DOHH2 (cell line): ENCODE measurements at regions not wholly inside any gene's neighbourhood (a gene's known extent, or its start where the extent isn't known, plus 50 kb on each side); places are given as distances from the start of the nearest gene placed in this dataset.

Source experiments
- H3F3A ChIP-seq: fragments of 200-600 bp; sonication (generic), shearing (Covaris generic); 2 replicates; pipeline ENCODE4 v1.6.0; 2016; ENCODE audit warnings: antibody characterized with exemption, mild to moderate bottlenecking; ENCODE audit not compliant: control insufficient read depth, insufficient read depth
- H3K27ac ChIP-seq: fragments of 200-600 bp; sonication (generic); 2 replicates; pipeline ENCODE4 v1.5.1; 2014; ENCODE audit warnings: low read depth, mild to moderate bottlenecking, low read length, moderate library complexity
- H3K27me3 ChIP-seq: fragments of 200-600 bp; sonication (generic); 2 replicates; pipeline ENCODE4 v1.6.1; 2014; ENCODE audit warnings: mild to moderate bottlenecking, low read length, mixed read lengths; ENCODE audit not compliant: control insufficient read depth
- H3K36me3 ChIP-seq: fragments of 200-600 bp; sonication (generic); 2 replicates; pipeline ENCODE4 v1.6.1; 2014; ENCODE audit warnings: mild to moderate bottlenecking, low read length, moderate library complexity, mixed read lengths; ENCODE audit not compliant: control insufficient read depth
- H3K4me1 ChIP-seq: fragments of 200-600 bp; sonication (generic); 2 replicates; pipeline ENCODE4 v1.6.1; 2014; ENCODE audit warnings: mild to moderate bottlenecking, low read length, mixed read lengths; ENCODE audit not compliant: control insufficient read depth
- H3K4me2 ChIP-seq: fragments of 200-600 bp; sonication (generic); 2 replicates; pipeline ENCODE4 v1.6.0; 2014; ENCODE audit warnings: mild to moderate bottlenecking, low read length, moderate library complexity
- H3K4me3 ChIP-seq: fragments of 200-600 bp; sonication (generic); 2 replicates; pipeline ENCODE4 v1.5.1; 2014; ENCODE audit warnings: mild to moderate bottlenecking, low read length, mixed read lengths
- H3K79me2 ChIP-seq: fragments of 200-600 bp; sonication (generic); 2 replicates; pipeline ENCODE4 v1.6.1; 2014; ENCODE audit warnings: mild to moderate bottlenecking, low read length, mixed read lengths; ENCODE audit not compliant: control insufficient read depth
- H3K9me2 ChIP-seq: fragments of 200-600 bp; sonication (generic); replicated peaks from 2 replicates; pipeline ENCODE4 v1.6.1; 2014; ENCODE audit warnings: mild to moderate bottlenecking, low read length, mixed read lengths; ENCODE audit not compliant: control insufficient read depth
- H3K9me3 ChIP-seq: fragments of 200-600 bp; sonication (generic); 2 replicates; pipeline ENCODE4 v1.6.1; 2014; ENCODE audit warnings: antibody characterized with exemption, low read length, mixed read lengths; ENCODE audit not compliant: control insufficient read depth, insufficient read depth
- H4K20me1 ChIP-seq: fragments of 200-600 bp; sonication (generic); 2 replicates; pipeline ENCODE4 v1.6.0; 2014; ENCODE audit warnings: low read depth, mild to moderate bottlenecking, antibody characterized with exemption, low read length, moderate library complexity; ENCODE audit not compliant: control insufficient read depth, insufficient read depth
- CTCF ChIP-seq: fragments of 200-600 bp; sonication (generic); IDR thresholded peaks from one replicate; pipeline ENCODE4 v1.5.1; 2014; ENCODE audit warnings: antibody characterized with exemption, mild to moderate bottlenecking, low read depth, low read length; ENCODE audit not compliant: poor library complexity, severe bottlenecking
- EZH2phosphoT487 ChIP-seq: fragments of 200-600 bp; sonication (generic); IDR thresholded peaks from 2 replicates; pipeline ENCODE4 v1.6.1; 2017; ENCODE audit warnings: borderline replicate concordance, mild to moderate bottlenecking, antibody characterized with exemption, low read length, moderate library complexity, mixed read lengths

- no peak overlapping the region for H3K27ac ChIP-seq
Observed at GRCh38 chr2:226575928-226576327, 223.7 kb downstream of the IRS1 start.

GRCh38 chr2:226573158-226573557, 226.5 kb downstream of the IRS1 start:
- H3K4me3 ChIP-seq, result no peak overlapping the region
- no peaks in the 10 kb centered on the region for H4K20me1 ChIP-seq
- H3K27ac ChIP-seq, result no peak overlapping the region
- no peaks in the 10 kb centered on the region for H3K4me1 ChIP-seq
- H3K9me2 ChIP-seq, result no peaks in the 10 kb centered on the region
- H3F3A ChIP-seq, result no peaks in the 10 kb centered on the region
- TF ChIP-seq CTCF (no peak), EZH2phosphoT487 (no peak)
- H3K27me3 ChIP-seq, result no peaks in the 10 kb centered on the region
- H3K4me2 ChIP-seq, result no peak overlapping the region
- H3K9me3 ChIP-seq, result no peaks in the 10 kb centered on the region
- no peaks in the 10 kb centered on the region for H3K79me2 ChIP-seq
- no peaks in the 10 kb centered on the region for H3K36me3 ChIP-seq

More at GRCh38 chr2:226575928-226576327, 223.7 kb downstream of the IRS1 start:
- Histone ChIP-seq H3K4me3 (no peak overlapping the region), H3K4me1 (peaks cover 3% of the 10 kb centered on the region; the same call in 1 of the 2 replicates), H4K20me1 (no peaks in the 10 kb centered on the region), H3K4me2 (no peak overlapping the region), H3K9me3 (no peaks in the 10 kb centered on the region), H3K9me2 (no peaks in the 10 kb centered on the region), H3K79me2 (no peaks in the 10 kb centered on the region), H3K36me3 (no peaks in the 10 kb centered on the region), H3K27me3 (no peaks in the 10 kb centered on the region), H3F3A (no peaks in the 10 kb centered on the region)
- TF ChIP-seq EZH2phosphoT487, result no peak
- no peak for TF ChIP-seq CTCF

- Histone ChIP-seq H4K20me1 (no peaks in the 10 kb centered on the region), H3K27me3 (no peaks in the 10 kb centered on the region), H3K4me1 (no peaks in the 10 kb centered on the region), H3K79me2 (no peaks in the 10 kb centered on the region), H3K36me3 (no peaks in the 10 kb centered on the region), H3K27ac (no peak overlapping the region), H3F3A (no peaks in the 10 kb centered on the region), H3K9me3 (no peaks in the 10 kb centered on the region), H3K9me2 (no peaks in the 10 kb centered on the region), H3K4me2 (no peak overlapping the region), H3K4me3 (no peak overlapping the region)
- TF ChIP-seq EZH2phosphoT487, result no peak
- no peak for TF ChIP-seq CTCF
Observed at GRCh38 chr2:226564667-226565066, 235.0 kb downstream of the IRS1 start.

GRCh38 chr2:226561962-226562361, 237.7 kb downstream of the IRS1 start:
- no peaks in the 10 kb centered on the region for H3K4me1 ChIP-seq

More at GRCh38 chr2:226561962-226562361, 237.7 kb downstream of the IRS1 start:
- Histone ChIP-seq H3K36me3 (no peaks in the 10 kb centered on the region), H3K9me2 (no peaks in the 10 kb centered on the region), H3K4me3 (no peak overlapping the region), H3K9me3 (no peaks in the 10 kb centered on the region), H3K27me3 (no peaks in the 10 kb centered on the region), H4K20me1 (no peaks in the 10 kb centered on the region), H3K27ac (no peak overlapping the region), H3K79me2 (no peaks in the 10 kb centered on the region), H3K4me2 (no peak overlapping the region), H3F3A (no peaks in the 10 kb centered on the region)
- TF ChIP-seq CTCF (no peak), EZH2phosphoT487 (no peak)
